Ectodermal cell (in vitro differentiated cells): ENCODE measurements at regions not wholly inside any gene's neighbourhood (a gene's known extent, or its start where the extent isn't known, plus 50 kb on each side); places are given as distances from the start of the nearest gene placed in this dataset.

ENCODE experiments used
- H3K27ac ChIP-seq: 2 replicates; pipeline ENCODE4 v1.7.0; 2013; ENCODE audit warnings: mild to moderate bottlenecking, low read depth, low read length; ENCODE audit not compliant: insufficient read depth, poor library complexity, severe bottlenecking
- H3K27me3 ChIP-seq: 2 replicates; pipeline ENCODE4 v1.7.0; 2013; ENCODE audit warnings: mild to moderate bottlenecking, low read length; ENCODE audit not compliant: insufficient read depth, control insufficient read depth, poor library complexity, severe bottlenecking
- H3K36me3 ChIP-seq: one replicate; pipeline ENCODE4 v1.7.0; 2013; ENCODE audit warnings: low read length; ENCODE audit not compliant: control insufficient read depth, insufficient read depth
- H3K4me1 ChIP-seq: one replicate; pipeline ENCODE4 v1.7.0; 2013; ENCODE audit warnings: low read length; ENCODE audit not compliant: control insufficient read depth, insufficient read depth
- H3K4me3 ChIP-seq: 2 replicates; pipeline ENCODE4 v1.7.0; 2013; ENCODE audit warnings: low read depth, low read length, control low read depth; ENCODE audit not compliant: insufficient read depth
- H3K9me3 ChIP-seq: 2 replicates; pipeline ENCODE4 v1.7.0; 2013; ENCODE audit warnings: mild to moderate bottlenecking, low read length, moderate library complexity; ENCODE audit not compliant: control insufficient read depth
- WGBS, 2 experiments: methylation state at CpG; one replicate each; pipeline ENCODE4 v1.1.7; 2013; ENCODE audit warnings: missing lambda C conversion rate in 2 of 2; 5-methylcytosine and 5-hydroxymethylcytosine counted together

DNA sequence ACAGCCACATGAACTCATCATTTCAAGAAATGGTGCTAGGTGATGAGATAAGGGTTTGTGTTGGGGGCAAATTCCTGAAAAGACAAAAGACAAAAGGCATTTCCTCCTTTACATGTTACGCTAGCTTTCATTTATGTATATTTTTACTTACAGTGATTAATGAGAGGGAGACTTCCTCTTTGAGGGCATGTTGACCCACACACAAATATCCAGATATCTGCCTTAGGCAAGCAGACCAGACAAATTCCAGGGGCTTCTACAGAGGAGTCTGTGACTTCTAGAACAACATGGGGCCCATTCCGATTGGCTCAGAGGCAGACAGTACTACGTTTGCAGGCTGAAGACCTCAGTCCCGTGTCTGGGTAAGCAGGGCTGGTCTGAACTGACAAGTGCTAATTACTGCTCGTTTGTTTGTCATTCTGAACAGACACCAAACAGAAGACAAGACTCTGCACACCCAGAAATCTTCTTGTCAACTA, 74.8 kb upstream of the ST6GAL2 start:
- Histone ChIP-seq H3K36me3 (no peaks in the 10 kb centered on the region), H3K4me1 (no peaks in the 10 kb centered on the region), H3K4me3 (no peak overlapping the region), H3K9me3 (no peaks in the 10 kb centered on the region), H3K27ac (no peak overlapping the region), H3K27me3 (no peaks in the 10 kb centered on the region)
- 84 to 85% methylated on average over 4 of the region's 5 CpGs for WGBS, 2 experiments

DNA sequence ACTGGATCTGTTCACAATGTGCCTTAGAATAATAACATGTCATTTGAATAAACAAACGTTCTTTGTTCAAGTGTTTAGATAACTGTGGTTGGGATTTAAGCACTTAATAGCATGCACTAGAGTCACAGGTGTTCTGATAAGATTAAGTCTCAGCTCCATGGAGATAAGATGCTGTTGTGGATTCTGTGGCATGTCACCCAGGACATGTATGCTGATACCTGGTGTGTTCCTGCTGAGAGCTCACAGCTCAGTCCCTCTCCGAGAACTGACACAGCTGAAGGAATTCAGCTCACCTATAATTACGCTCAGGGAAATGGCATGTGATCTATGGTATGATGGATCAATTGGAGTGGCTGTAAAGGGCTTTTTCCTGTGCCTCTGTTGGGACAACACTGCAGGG, 75.4 kb upstream of the ST6GAL2 start:
- no peaks in the 10 kb centered on the region for H3K27me3 ChIP-seq
- H3K27ac ChIP-seq, result no peak overlapping the region
- H3K4me1 ChIP-seq, result no peaks in the 10 kb centered on the region
- 73 to 77% methylated on average over 3 of the region's 3 CpGs for WGBS, 2 experiments
- H3K9me3 ChIP-seq, result no peaks in the 10 kb centered on the region
- H3K36me3 ChIP-seq, result no peaks in the 10 kb centered on the region
- H3K4me3 ChIP-seq, result no peak overlapping the region

- Histone ChIP-seq H3K27ac (no peak overlapping the region), H3K4me3 (no peak overlapping the region), H3K27me3 (no peaks in the 10 kb centered on the region), H3K36me3 (no peaks in the 10 kb centered on the region), H3K9me3 (no peaks in the 10 kb centered on the region), H3K4me1 (no peaks in the 10 kb centered on the region)
- WGBS, 2 experiments, result 97 to 100% methylated on average over 1 of the region's 1 CpG
These were observed 77.2 kb upstream of the ST6GAL2 start for GRCh38 chr2:106963156-106963555.

- 90 to 95% methylated on average over 5 of the region's 5 CpGs for WGBS, 2 experiments
- Histone ChIP-seq H3K27ac (no peak overlapping the region), H3K4me3 (no peak overlapping the region), H3K27me3 (no peaks in the 10 kb centered on the region), H3K36me3 (no peaks in the 10 kb centered on the region), H3K9me3 (no peaks in the 10 kb centered on the region), H3K4me1 (no peaks in the 10 kb centered on the region)
These were observed 77.9 kb upstream of the ST6GAL2 start for GRCh38 chr2:106963893-106964292.

- Histone ChIP-seq H3K4me1 (no peaks in the 10 kb centered on the region), H3K27me3 (no peaks in the 10 kb centered on the region), H3K36me3 (no peaks in the 10 kb centered on the region), H3K4me3 (no peak overlapping the region), H3K9me3 (no peaks in the 10 kb centered on the region), H3K27ac (no peak overlapping the region)
- WGBS, 2 experiments, result 62 to 76% methylated on average over 3 of the region's 3 CpGs
These were observed 79.6 kb upstream of the ST6GAL2 start for GRCh38 chr2:106965611-106966010.

DNA sequence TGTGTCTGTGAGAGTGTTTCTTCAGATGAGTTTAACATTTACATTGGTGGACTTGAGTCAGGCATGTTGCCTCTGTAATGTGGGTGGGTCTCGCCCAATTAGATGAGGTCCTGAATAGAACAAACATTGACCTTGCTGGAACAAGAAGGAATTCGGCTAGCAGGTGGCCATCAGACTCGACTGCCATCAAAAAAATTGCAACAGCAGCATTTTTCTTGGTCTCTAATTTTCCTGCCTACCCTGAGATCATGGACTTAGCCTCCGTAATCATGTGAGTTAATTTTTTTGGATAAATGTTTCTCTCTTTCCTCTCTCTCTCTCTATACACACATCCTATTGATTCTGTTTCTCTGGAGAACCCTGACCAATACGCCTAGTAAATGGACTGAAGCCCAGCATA, 83.8 kb upstream of the ST6GAL2 start:
- 92 to 96% methylated on average over 5 of the region's 5 CpGs for WGBS, 2 experiments
- no peaks in the 10 kb centered on the region for H3K27me3 ChIP-seq
- H3K9me3 ChIP-seq, result no peaks in the 10 kb centered on the region
- H3K4me1 ChIP-seq, result no peaks in the 10 kb centered on the region
- H3K4me3 ChIP-seq, result no peak overlapping the region
- no peaks in the 10 kb centered on the region for H3K36me3 ChIP-seq
- no peak overlapping the region for H3K27ac ChIP-seq

DNA sequence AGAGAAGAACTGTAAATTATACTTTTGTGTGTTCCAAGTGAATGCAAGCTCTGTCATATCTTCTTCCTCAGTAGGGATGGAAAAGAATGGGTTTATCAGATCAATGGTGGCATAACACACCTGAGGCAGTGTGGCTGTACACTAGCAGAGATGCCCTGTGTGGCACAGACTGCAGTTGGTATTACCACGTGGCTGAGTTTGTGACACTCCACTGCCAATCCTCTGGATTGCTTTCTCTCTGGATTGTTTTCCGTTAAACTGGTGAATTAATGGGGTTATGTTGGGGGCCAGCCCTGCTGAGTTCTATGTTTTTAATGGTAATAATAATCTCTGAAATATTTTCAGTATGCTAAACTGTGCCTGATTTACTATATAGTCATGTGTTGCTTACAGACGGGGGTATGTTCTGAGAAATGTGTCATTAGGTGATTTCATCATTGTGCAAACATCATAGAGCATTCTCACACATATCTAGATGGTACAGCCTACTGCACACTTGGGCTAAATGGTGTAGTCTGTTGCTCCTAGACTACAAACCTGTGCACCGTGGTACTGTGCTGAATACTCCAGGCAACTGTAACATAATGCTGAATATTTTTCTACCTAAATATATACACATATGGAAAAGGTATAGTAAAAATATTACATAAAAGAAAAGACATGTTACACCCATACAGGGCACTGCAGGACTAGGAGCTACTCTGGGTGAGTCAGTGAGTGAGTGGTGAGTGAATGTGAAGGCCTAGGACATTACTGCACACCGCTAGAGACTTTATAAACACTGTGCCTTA, 84.7 kb upstream of the ST6GAL2 start:
- 89 to 92% methylated on average over 5 of the region's 5 CpGs for WGBS, 2 experiments
- Histone ChIP-seq H3K4me1 (no peaks in the 10 kb centered on the region), H3K36me3 (no peaks in the 10 kb centered on the region), H3K27me3 (no peaks in the 10 kb centered on the region), H3K9me3 (no peaks in the 10 kb centered on the region), H3K4me3 (no peak overlapping the region), H3K27ac (no peak overlapping the region)

GRCh38 chr2:106972782-106973181, 86.8 kb upstream of the ST6GAL2 start:
- 84 to 93% methylated on average over 2 of the region's 2 CpGs for whole genome bisulfite sequencing, 2 experiments
- H3K27ac ChIP-seq, result no peak overlapping the region
- no peak overlapping the region for H3K4me3 ChIP-seq

DNA sequence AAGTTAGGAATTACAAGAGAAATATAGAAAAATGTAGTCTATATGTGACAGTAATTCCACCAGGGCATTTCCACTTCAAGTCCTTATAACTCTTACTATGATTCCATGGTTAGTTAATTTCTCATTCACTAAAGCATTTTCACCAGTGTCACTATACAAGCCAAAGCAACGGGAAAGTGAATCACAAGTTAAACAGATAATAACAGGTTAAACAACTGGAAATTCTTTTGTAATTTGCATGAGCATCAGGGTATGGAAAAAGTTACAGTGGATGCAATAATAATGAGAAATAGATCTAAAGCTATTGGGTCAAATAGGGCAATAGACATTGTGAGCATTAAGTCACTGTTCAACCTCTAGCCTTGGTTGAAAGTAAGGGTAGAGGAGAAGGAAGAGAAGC, 88.9 kb upstream of the ST6GAL2 start:
- Histone ChIP-seq H3K27ac (no peak overlapping the region), H3K9me3 (no peaks in the 10 kb centered on the region), H3K27me3 (no peaks in the 10 kb centered on the region), H3K36me3 (no peaks in the 10 kb centered on the region), H3K4me3 (no peak overlapping the region), H3K4me1 (no peaks in the 10 kb centered on the region)
- WGBS, 2 experiments, result 92 to 100% methylated on average over 1 of the region's 1 CpG

More at GRCh38 chr2:106972782-106973181, 86.8 kb upstream of the ST6GAL2 start:
- Histone ChIP-seq H3K36me3 (no peaks in the 10 kb centered on the region), H3K9me3 (no peaks in the 10 kb centered on the region), H3K27me3 (no peaks in the 10 kb centered on the region), H3K4me1 (no peaks in the 10 kb centered on the region)

- WGBS, 2 experiments, result 85 to 100% methylated on average over 1 of the region's 1 CpG
- Histone ChIP-seq H3K27me3 (no peaks in the 10 kb centered on the region), H3K9me3 (no peaks in the 10 kb centered on the region), H3K4me3 (no peak overlapping the region), H3K4me1 (no peaks in the 10 kb centered on the region), H3K36me3 (no peaks in the 10 kb centered on the region), H3K27ac (no peak overlapping the region)
These were observed 89.7 kb upstream of the ST6GAL2 start for GRCh38 chr2:106975641-106976040.
